KBM-7 (cell line): ENCODE measurements at regions not wholly inside any gene's neighbourhood (a gene's known extent, or its start where the extent isn't known, plus 50 kb on each side); places are given as distances from the start of the nearest gene placed in this dataset.
A peak's percentile ranks its signal among the peaks of the same experiment; 100 is the strongest.
"Not testable (repeated sequence)": the region's sequence is repeated elsewhere in the genome, so short reads cannot be mapped to it uniquely, and the experiment has no call there.

Experiments used
- DNase-seq: peaks from one replicate; pipeline ENCODE4 v3.0.0-alpha.2; 2015
- in situ Hi-C: fragments of 300-500 bp; cut with MboI; formaldehyde crosslinking; loops from 2 replicates; pipeline ENCODE4 v1.14.3; 2020; ENCODE audit warnings: low sequenced_read_pairs, low pct_unique_long_range_greater_than_20kb, mixed read lengths

- in situ Hi-C loops, result no loop called here
- no peak for DNase-seq
These were observed 109.8 kb downstream of the GGTLC2 start for GRCh38 chr22:22754268-22754657.

- in situ Hi-C loops, result no loop called here
- no peak for DNase-seq
These were observed 110.8 kb downstream of the GGTLC2 start for GRCh38 chr22:22754961-22755777.

GRCh38 chr22:22755778-22756100 is 111.3 kb downstream of the GGTLC2 start:
- in situ Hi-C loops, result no loop called here
- DNase-seq, result no peak

GRCh38 chr22:22756109-22756508 is 111.7 kb downstream of the GGTLC2 start:
- in situ Hi-C loops, result no loop called here
- DNase-seq, result no peak

- DNase-seq, in situ Hi-C loops: not testable (repeated sequence)
These were observed 112.3 kb downstream of the GGTLC2 start for GRCh38 chr22:22756551-22757201.

GRCh38 chr22:22758101-22758807 is 113.8 kb downstream of the GGTLC2 start:
- DNase-seq, in situ Hi-C loops: not testable (repeated sequence)

GRCh38 chr22:22759371-22759770 is 115.0 kb downstream of the GGTLC2 start:
- DNase-seq, result no peak

GRCh38 chr22:22759889-22760546 is 115.6 kb downstream of the GGTLC2 start:
- in situ Hi-C loops, result no loop called here
- no peak for DNase-seq

More at GRCh38 chr22:22759371-22759770, 115.0 kb downstream of the GGTLC2 start:
- in situ Hi-C loops, result no loop called here

GRCh38 chr22:22761606-22761962 is 117.2 kb downstream of the GGTLC2 start:
- DNase-seq, result no peak
- in situ Hi-C loops, result no loop called here

GRCh38 chr22:22761963-22762772 is 117.8 kb downstream of the GGTLC2 start:
- DNase-seq, result no peak
- in situ Hi-C loops, result no loop called here

GRCh38 chr22:22763512-22763911 is 119.1 kb downstream of the GGTLC2 start:
- in situ Hi-C loops, result no loop called here
- no peak for DNase-seq

- no peak for DNase-seq
- in situ Hi-C loops, result no loop called here
These were observed 119.7 kb downstream of the GGTLC2 start for GRCh38 chr22:22764085-22764484.

- in situ Hi-C loops, result no loop called here
These were observed 119.6 kb upstream of the IGLL5 start for GRCh38 chr22:22767876-22768602.

GRCh38 chr22:22768885-22769284 is 118.7 kb upstream of the IGLL5 start:
- DNase-seq, result no peak
- in situ Hi-C loops, result no loop called here

More at GRCh38 chr22:22767876-22768602, 119.6 kb upstream of the IGLL5 start:
- DNase-seq, result no peak

- DNase-seq, result no peak
- in situ Hi-C loops, result no loop called here
These were observed 118.0 kb upstream of the IGLL5 start for GRCh38 chr22:22769434-22770279.

GRCh38 chr22:22770280-22770871 is 117.2 kb upstream of the IGLL5 start:
- in situ Hi-C loops, result no loop called here
- DNase-seq, result peak; percentile 50

GRCh38 chr22:22770881-22771280 is 116.7 kb upstream of the IGLL5 start:
- no peak for DNase-seq
- in situ Hi-C loops, result no loop called here
